SK-N-SH (cell line): ENCODE measurements at regions not wholly inside any gene's neighbourhood (a gene's known extent, or its start where the extent isn't known, plus 50 kb on each side); places are given as distances from the start of the nearest gene placed in this dataset.

ENCODE experiments used
- CHD2 ChIP-seq: fragments of 150-350 bp; IDR thresholded peaks from 2 replicates; pipeline ENCODE4 v1.6.1; 2018; ENCODE audit warnings: low read length; ENCODE audit not compliant: partially characterized antibody
- EP300 ChIP-seq, 2 experiments: IDR thresholded peaks; 2 replicates each; pipeline versions ENCODE4 v1.4.0 to v1.6.1; 2012; ENCODE audit warnings: borderline replicate concordance in 1 of 2, low read depth in 1 of 2, low read length in 1 of 2
- EZH2phosphoT487 ChIP-seq: fragments of 200-600 bp; sonication (generic); IDR thresholded peaks from 2 replicates; pipeline ENCODE4 v1.6.1; 2017; ENCODE audit warnings: low read depth, mixed run types, mild to moderate bottlenecking, antibody characterized with exemption, moderate library complexity, borderline replicate concordance
- MEF2A ChIP-seq: IDR thresholded peaks from 2 replicates; pipeline ENCODE4 v1.4.0; 2012; ENCODE audit warnings: low read depth, borderline replicate concordance
- POLR2AphosphoS5 ChIP-seq: IDR thresholded peaks from 2 replicates; pipeline ENCODE4 v1.6.1; 2012; ENCODE audit warnings: low read depth, low read length
- RFX5 ChIP-seq: IDR thresholded peaks from 2 replicates; pipeline ENCODE4 v1.6.1; 2012; ENCODE audit warnings: mild to moderate bottlenecking, improper control_type of control experiment, low read length
- TAF1 ChIP-seq: IDR thresholded peaks from 2 replicates; pipeline ENCODE4 v1.6.1; 2012; ENCODE audit warnings: low read depth, mild to moderate bottlenecking, low read length, moderate library complexity, borderline replicate concordance
- TCF12 ChIP-seq: IDR thresholded peaks from 2 replicates; pipeline ENCODE4 v1.4.0; 2012
- TF ChIP-seq, protein P1 (sequence below): fragments of 150-350 bp; IDR thresholded peaks from 2 replicates; pipeline ENCODE4 v1.6.1; 2017; ENCODE audit warnings: antibody characterized with exemption, low read length, low read depth, borderline replicate concordance
- TF ChIP-seq, protein P2 (sequence below): fragments of 200-600 bp; sonication (generic); IDR thresholded peaks from 2 replicates; pipeline ENCODE4 v1.6.1; 2017; ENCODE audit warnings: antibody characterized with exemption, mild to moderate bottlenecking, moderate library complexity
- TF ChIP-seq, protein P3 (sequence below): IDR thresholded peaks from 2 replicates; pipeline ENCODE4 v1.4.0; 2012; ENCODE audit warnings: low read depth, borderline replicate concordance

DNA sequence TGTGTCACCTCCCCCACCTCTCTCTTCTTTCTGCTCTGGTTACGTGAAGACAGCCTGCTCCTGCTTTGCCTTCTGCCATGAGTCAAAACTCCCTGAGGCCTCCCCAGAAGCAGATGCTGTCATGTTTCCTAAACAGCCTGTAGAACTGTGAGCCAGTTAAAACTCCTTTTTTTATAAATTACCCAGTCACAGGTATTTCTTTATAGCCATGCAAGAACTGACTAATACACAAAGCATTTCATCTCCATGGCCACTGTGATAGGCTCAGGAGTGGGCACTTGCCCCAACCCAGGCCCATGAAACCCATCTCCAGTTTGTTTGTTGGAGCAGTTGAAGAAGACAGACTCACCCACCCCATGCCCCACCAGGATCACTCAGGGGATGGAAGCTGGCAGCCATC, 253.3 kb upstream of the ISX start:
- TF ChIP-seq MEF2A = no peak
- TF ChIP-seq POLR2AphosphoS5 = no peak
- TF ChIP-seq, protein P1, sequence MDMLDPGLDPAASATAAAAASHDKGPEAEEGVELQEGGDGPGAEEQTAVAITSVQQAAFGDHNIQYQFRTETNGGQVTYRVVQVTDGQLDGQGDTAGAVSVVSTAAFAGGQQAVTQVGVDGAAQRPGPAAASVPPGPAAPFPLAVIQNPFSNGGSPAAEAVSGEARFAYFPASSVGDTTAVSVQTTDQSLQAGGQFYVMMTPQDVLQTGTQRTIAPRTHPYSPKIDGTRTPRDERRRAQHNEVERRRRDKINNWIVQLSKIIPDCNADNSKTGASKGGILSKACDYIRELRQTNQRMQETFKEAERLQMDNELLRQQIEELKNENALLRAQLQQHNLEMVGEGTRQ = no peak
- no peak for TF ChIP-seq CHD2
- TF ChIP-seq, protein P2, sequence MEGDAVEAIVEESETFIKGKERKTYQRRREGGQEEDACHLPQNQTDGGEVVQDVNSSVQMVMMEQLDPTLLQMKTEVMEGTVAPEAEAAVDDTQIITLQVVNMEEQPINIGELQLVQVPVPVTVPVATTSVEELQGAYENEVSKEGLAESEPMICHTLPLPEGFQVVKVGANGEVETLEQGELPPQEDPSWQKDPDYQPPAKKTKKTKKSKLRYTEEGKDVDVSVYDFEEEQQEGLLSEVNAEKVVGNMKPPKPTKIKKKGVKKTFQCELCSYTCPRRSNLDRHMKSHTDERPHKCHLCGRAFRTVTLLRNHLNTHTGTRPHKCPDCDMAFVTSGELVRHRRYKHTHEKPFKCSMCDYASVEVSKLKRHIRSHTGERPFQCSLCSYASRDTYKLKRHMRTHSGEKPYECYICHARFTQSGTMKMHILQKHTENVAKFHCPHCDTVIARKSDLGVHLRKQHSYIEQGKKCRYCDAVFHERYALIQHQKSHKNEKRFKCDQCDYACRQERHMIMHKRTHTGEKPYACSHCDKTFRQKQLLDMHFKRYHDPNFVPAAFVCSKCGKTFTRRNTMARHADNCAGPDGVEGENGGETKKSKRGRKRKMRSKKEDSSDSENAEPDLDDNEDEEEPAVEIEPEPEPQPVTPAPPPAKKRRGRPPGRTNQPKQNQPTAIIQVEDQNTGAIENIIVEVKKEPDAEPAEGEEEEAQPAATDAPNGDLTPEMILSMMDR = no peak
- TF ChIP-seq, protein P3, sequence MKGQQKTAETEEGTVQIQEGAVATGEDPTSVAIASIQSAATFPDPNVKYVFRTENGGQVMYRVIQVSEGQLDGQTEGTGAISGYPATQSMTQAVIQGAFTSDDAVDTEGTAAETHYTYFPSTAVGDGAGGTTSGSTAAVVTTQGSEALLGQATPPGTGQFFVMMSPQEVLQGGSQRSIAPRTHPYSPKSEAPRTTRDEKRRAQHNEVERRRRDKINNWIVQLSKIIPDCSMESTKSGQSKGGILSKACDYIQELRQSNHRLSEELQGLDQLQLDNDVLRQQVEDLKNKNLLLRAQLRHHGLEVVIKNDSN = no peak
- TF ChIP-seq RFX5 = no peak
- no peak for TF ChIP-seq TAF1
- TF ChIP-seq EP300 (IDR thresholded peaks at IDR 0.05; ENCODE audit: borderline replicate concordance in 1 of 2, low read depth in 1 of 2, low read length in 1 of 2) = no peak
- TF ChIP-seq EZH2phosphoT487 = no peak
- no peak for TF ChIP-seq TCF12
